GM21390 (cell line): ENCODE measurements at regions not wholly inside any gene's neighbourhood (a gene's known extent, or its start where the extent isn't known, plus 50 kb on each side); places are given as distances from the start of the nearest gene placed in this dataset.
"Not testable (repeated sequence)": the region's sequence is repeated elsewhere in the genome, so short reads cannot be mapped to it uniquely, and the experiment has no call there.

ENCODE experiments used
- ATAC-seq: cut with Tn5 transposase; IDR thresholded peaks from one replicate; pipeline ENCODE4 v1.9.1; 2021; ENCODE audit not compliant: unreplicated experiment

- ATAC-seq: not testable (repeated sequence)
These were observed 299.1 kb upstream of the ZNF658 start for GRCh38 chr9:66601472-66601871.

DNA sequence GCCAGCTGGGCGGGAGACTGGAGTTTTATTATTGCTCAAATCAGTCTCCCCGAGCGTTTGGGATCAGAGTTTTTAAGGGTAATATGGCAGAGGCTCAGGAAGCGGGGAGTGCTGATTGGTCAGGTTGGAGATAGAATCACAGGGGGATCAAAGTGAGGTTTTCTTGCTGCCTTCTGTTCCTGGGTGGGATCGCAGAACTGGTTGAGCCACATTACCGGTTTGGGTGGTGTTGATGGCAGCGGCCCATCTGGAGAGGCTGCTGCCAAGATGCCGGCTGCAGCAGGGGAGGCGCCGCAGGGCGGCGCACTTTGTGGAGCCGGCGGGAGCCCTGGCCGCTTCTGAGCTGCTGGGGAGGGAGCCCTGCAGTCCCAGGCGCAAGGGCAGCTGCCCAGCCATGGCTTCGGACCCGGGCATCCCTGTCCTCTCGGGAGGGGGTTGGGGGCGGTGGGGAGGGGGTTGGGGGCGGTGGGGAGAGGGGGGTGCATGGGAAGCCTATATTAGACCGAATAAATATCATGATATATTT is 268.9 kb upstream of the ZNF658 start:
- not testable (repeated sequence) for ATAC-seq

DNA sequence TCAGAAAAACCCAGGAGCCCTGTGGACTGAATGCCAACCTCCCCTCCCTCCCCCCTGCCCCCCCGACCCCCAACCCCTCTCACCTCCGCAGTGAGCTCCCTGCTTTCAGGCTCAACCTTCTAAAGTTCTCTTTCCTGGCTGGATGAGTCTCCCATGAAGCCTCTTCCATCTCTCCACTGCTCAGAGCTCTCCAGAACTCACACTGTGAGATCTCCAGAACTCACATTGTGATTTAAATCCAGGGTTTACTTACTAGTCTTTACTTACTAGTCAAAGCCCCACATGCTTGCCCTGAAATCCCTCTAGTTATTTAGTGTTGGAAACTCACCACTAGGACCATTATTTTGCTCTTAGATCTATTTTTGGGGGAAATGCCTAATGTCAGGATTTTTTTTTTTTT is 252.8 kb upstream of the ZNF658 start:
- not testable (repeated sequence) for ATAC-seq

- ATAC-seq: not testable (repeated sequence)
These were observed 210.3 kb upstream of the ZNF658 start for GRCh38 chr9:66690242-66690641.

DNA sequence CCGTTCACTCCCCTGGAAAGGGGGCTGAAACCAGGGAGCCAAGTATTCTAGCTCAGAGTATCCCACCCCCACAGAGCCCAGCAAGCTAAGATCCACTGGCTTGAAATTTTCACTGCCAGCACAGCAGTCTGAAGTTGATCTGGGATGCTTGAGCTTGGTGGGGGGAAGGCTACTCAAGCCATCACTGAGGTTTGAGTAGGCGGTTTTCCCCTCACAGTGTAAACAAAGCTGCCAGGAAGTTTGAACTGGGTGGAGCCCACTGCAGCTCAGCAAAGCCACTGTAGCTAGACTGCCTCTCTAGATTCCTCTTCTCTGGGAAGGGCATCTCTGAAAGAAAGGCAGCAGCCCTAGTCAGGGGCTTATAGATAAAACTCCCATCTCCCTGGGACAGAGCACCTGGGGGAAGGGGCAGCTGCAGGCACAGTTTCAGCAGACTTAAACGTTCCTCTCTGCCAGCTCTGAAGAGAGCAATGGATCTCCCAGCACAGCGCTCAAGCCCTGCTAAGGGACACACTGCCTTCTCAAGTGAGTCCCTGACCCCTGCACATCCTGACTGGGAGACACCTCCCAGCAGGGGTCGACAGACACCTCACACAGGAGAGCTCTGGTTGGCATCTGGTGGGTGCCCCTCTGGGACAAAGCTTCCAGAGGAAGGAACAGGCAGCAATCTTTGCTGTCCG is 204.8 kb upstream of the ZNF658 start:
- not testable (repeated sequence) for ATAC-seq

- not testable (repeated sequence) for ATAC-seq
These were observed 203.0 kb upstream of the ZNF658 start for GRCh38 chr9:66697343-66698065.

GRCh38 chr9:66698066-66698455 is 202.5 kb upstream of the ZNF658 start:
- not testable (repeated sequence) for ATAC-seq

DNA sequence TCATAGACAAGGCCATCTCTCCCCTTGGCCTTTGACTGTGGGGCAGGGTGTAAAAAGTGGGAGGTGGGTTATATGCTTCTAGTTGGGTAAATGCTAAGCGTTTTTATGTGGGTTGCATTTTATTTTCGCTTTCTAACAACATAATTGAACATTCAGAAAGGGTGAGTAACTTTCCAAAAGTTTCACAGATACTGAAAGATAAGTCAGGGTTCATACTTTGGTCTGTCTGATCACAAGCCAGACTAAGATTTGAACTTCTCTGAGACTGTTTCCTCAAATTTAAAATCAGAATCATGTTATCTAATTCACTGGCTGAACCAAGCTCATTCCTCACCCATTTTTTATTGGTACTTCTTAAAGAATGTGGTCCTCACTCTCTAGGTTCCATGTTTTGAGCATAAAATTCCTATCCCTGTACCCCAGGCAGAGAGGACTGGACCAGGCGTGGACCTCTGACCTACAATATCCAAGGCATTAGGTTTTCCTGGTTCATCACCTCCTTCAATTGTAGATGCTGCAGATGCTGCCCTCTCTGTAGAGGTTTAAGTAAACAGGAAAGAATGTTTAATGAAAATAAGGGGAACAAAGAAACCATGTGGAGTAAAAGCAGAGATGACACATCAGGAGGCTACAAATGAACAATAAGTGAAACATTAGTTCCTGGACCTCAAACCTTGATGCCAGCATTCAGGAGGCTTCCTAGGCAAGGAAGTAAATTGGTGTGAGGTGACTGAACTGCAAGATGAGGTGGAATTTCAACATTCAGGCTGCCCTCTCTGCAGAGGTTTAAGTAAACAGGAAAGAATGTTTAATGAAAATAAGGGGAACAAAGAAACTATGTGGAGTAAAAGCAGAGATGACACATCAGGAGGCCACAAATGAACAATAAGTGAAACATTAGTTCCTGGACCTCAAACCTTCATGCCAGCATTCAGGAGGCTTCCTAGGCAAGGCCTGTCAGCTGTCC is 198.8 kb upstream of the ZNF658 start:
- not testable (repeated sequence) for ATAC-seq

DNA sequence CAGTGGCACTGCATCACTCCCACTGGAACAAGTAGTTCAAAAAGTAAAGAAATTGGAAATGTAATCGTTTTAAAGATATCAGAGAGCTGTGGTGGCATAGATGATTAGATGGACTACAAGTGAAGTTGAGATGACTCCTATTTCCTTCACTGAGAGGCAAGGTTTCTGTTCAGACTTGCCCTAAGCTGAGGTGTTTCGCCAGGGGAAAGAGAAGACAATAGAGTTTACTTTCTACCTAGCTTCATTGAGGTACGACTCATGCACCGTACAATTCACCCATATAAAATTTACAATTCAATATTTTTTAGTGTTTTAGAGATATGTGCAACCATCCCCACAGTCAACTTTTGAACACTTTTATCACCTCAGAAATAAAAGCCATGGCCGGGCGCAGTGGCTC is 189.0 kb upstream of the ZNF658 start:
- not testable (repeated sequence) for ATAC-seq

DNA sequence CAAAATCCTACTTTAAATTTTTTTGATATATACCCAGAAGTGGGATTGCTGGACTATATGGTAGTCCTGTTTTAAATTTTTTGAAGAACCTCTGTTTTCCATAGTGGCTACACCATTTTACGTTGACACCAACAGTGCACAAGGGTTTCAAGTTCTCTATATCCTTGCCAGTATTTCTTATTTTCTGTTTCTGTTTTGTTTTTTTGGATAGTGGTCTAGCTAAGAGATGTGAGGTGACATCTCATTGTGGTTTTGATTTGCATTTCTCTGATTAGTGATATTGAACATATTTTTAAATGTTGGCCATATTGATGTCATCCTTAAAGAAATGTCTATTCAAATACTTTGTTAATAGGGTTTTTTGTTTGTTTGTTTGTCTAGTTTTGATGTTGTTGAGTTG is 187.7 kb upstream of the ZNF658 start:
- peak; percentile 83 for ATAC-seq

DNA sequence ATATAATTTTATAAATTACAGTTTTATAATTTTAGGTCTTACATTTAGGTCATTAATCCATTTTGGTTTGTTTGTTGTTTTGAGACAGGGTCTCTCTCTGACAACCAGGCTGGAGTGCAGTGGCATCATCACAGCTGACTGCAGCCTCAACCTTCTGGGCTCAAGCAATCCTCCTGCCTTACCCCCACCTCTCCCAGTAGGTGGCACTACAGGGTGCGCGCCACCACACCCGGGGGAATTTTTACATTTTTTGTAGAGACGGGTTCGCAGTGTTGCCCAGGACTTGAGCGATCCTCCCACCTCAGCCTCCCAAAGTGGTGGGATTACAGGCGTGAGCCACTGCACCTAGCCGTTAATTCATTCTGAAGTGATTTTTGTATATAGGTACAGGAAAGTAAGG is 187.0 kb upstream of the ZNF658 start:
- ATAC-seq: not testable (repeated sequence)

DNA sequence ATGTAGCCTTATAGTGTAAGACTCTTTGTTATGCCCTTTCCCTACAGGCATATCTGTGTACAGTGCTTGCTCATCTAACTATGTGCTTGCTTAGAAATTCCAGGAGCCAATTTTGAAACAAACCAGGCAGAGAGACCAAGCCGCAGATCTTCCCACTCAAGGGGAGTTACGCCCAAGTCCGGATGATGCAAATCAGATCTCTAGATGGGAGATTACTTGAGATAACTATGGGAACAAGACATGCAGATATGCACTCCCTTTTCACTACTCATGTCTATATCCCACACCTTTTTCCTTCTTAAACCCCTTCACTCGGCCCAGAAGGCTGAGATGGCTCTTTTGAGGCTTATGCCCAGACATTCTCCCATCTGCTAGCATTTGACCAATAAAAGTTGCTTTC is 179.7 kb upstream of the ZNF658 start:
- not testable (repeated sequence) for ATAC-seq

GRCh38 chr9:66727540-66727939 is 173.0 kb upstream of the ZNF658 start:
- ATAC-seq: not testable (repeated sequence)

GRCh38 chr9:66736686-66737085 is 163.8 kb upstream of the ZNF658 start:
- not testable (repeated sequence) for ATAC-seq

- not testable (repeated sequence) for ATAC-seq
These were observed 162.1 kb upstream of the ZNF658 start for GRCh38 chr9:66738418-66738817.

DNA sequence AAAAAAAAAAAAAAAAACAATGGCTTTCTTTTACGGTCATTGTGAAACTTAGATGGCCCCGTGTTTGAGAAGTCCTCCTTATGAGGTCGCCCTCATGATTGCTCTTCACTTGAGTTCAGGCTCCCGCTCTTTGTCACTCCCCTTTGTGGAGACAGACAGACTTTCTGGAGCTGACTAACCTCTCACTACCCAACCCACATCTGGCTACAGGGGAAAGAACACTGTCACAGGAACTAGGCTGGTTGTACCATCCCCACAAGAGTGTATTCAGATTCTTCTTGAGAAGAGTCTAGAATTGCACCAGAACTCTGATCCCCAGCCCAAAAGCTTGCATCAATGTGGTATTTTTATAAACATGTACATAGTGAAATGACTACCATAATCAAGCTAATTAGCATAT is 160.4 kb upstream of the ZNF658 start:
- ATAC-seq: not testable (repeated sequence)

DNA sequence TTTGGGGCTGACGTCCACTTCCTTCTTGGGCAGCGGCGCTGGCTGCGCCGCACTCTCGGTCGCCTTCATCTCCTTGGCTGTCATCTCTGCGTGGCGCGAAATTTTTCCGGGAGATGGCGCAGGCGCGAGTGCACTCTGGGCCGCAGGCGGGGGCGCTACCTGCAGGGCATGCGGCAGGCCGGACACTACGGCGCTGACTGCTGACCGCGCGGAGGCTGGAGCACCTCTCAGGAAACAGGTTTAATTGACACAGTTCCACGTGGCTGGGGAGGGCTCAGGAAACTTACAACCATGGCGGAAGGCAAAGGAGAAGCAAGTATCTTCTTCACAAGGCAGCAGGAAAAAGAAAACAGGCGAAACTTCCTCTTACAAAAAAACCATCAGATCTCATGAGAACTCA is 154.7 kb upstream of the ZNF658 start:
- not testable (repeated sequence) for ATAC-seq

- ATAC-seq: not testable (repeated sequence)
These were observed 148.1 kb upstream of the ZNF658 start for GRCh38 chr9:66752324-66752923.

- ATAC-seq: not testable (repeated sequence)
These were observed 140.6 kb upstream of the ZNF658 start for GRCh38 chr9:66759825-66760492.
